ENCODE measurements at regions not wholly inside any gene's neighbourhood (a gene's known extent, or its start where the extent isn't known, plus 50 kb on each side); places are given as distances from the start of the nearest gene placed in this dataset.

DNA sequence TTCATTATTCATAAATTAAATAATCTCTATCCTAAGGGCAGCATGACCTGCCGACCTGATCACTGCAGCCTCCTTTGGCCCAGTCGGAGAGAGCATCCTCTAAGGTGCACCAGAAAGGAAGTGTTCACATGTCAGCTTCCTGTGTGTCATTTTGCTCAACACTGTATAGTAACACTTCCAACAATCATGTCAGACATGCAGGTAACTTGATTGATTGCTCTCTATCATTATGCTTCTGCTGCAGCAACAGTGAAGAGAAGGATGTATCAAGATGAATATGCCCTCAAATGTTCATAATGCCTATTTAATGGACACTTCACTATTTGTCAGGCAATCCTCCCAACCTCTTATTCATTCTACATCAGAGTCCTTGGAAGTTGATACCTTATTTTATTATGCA, 332.3 kb downstream of the CDH7 start:
- Histone ChIP-seq H3K27me3 (no peaks in the 10 kb centered on the region), H3K4me3 (no peak overlapping the region), H3K27ac (no peak overlapping the region), H3K9me3 (peaks cover 0 to 4% (median 0%) of the 10 kb centered on the region in 4 donors), H3K36me3 (no peaks in the 10 kb centered on the region), H3K4me1 (no peaks in the 10 kb centered on the region)
- TF ChIP-seq, protein P1, sequence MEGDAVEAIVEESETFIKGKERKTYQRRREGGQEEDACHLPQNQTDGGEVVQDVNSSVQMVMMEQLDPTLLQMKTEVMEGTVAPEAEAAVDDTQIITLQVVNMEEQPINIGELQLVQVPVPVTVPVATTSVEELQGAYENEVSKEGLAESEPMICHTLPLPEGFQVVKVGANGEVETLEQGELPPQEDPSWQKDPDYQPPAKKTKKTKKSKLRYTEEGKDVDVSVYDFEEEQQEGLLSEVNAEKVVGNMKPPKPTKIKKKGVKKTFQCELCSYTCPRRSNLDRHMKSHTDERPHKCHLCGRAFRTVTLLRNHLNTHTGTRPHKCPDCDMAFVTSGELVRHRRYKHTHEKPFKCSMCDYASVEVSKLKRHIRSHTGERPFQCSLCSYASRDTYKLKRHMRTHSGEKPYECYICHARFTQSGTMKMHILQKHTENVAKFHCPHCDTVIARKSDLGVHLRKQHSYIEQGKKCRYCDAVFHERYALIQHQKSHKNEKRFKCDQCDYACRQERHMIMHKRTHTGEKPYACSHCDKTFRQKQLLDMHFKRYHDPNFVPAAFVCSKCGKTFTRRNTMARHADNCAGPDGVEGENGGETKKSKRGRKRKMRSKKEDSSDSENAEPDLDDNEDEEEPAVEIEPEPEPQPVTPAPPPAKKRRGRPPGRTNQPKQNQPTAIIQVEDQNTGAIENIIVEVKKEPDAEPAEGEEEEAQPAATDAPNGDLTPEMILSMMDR (IDR thresholded peaks at IDR 0.05) = no peak
- TF ChIP-seq POLR2AphosphoS5 (IDR thresholded peaks at IDR 0.05) = no peak
- no peak for TF ChIP-seq EP300 (IDR thresholded peaks at IDR 0.05)
- TF ChIP-seq POLR2A (IDR thresholded peaks at IDR 0.05) = no peak
- 79 to 94% (median 87%) methylated on average over 2 of the region's 2 CpGs for WGBS, 5 donors
- intact Hi-C loops (cut with DNase I; ENCODE audit: low total_unique reads) = no loop called here
- DNase-seq = no peak

DNA sequence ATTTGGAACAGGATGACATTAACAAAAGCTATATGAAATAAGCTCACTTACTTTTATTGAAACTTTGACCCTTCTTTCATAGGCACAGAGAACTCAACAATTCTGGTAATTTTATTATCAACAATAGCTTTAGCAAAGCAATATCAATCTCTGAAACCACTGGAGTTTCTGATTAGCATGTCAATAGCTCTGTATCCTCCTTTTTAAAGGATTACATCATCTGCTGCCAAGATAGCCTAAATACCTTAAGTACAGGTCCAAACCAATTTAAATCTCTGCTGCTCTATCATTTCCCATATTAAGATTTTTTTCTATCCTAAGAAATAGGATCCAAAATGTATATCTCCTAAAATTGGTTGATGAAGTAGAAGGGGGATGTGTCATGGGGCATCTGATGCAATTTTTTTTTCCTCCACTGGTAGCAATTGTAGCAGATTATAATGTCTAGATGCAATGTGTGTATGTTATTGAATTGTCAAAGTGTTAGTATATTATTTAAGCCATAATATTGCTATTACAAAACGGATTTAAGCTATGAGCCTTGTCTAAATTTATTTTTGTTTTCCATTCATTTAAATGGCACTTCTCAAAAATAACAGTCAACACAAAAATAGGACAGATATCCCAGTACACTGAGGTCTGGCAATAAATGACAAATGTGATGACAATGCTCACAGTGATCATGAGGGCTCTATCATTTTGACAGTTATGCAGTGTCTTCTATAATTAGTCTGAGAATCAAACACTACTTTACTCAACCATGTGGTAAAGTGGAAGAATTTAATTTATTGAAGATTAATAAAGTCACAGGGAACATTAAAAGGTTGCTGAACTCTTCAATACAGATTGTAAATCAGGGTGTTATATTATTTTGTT, 328.4 kb downstream of the CDH7 start:
- H3K27ac ChIP-seq = no peak overlapping the region

DNA sequence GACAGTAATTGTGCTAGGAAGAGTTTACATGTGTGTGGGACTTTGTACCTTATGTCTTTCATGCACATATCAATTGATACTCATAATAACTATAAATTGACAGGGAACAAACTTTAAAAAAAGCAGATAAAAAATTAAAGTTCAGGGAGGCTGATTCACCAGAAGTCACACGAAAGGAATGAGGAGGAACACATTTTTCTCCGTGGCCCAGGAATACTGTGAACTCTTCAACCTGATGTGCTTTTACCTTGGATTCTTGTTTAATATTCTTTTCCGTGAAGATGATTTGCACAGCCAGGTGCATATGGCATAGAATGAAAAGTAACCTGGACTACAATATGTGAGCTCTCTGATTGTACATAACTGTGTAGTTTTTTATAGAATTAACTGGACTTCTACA, 326.3 kb downstream of the CDH7 start:
- H3K4me1 ChIP-seq = no peaks in the 10 kb centered on the region
- WGBS, 5 donors = 57 to 86% (median 79%) methylated on average over 3 of the region's 3 CpGs
- TF ChIP-seq, protein P1 (IDR thresholded peaks at IDR 0.05) = no peak
- TF ChIP-seq EP300 (IDR thresholded peaks at IDR 0.05) = no peak
- TF ChIP-seq POLR2A (IDR thresholded peaks at IDR 0.05) = no peak
- no peak for TF ChIP-seq POLR2AphosphoS5 (IDR thresholded peaks at IDR 0.05)
- intact Hi-C loops (cut with DNase I; ENCODE audit: low total_unique reads) = no loop called here
- H3K36me3 ChIP-seq = no peaks in the 10 kb centered on the region
- H3K4me3 ChIP-seq = no peak overlapping the region
- no peak for DNase-seq
- H3K9me3 ChIP-seq = peaks cover 0 to 20% (median 12%) of the 10 kb centered on the region in 4 donors
- no peaks in the 10 kb centered on the region for H3K27me3 ChIP-seq
- H3K27ac ChIP-seq = no peak overlapping the region

More for the DNA sequence above, 328.4 kb downstream of the CDH7 start:
- intact Hi-C loops (cut with DNase I; ENCODE audit: low total_unique reads) = no loop called here
- H3K27me3 ChIP-seq = no peaks in the 10 kb centered on the region
- no peaks in the 10 kb centered on the region for H3K4me1 ChIP-seq
- TF ChIP-seq, protein P1 (IDR thresholded peaks at IDR 0.05) = no peak
- TF ChIP-seq EP300 (IDR thresholded peaks at IDR 0.05) (no peak), POLR2AphosphoS5 (IDR thresholded peaks at IDR 0.05) (no peak), POLR2A (IDR thresholded peaks at IDR 0.05) (no peak)
- no peak overlapping the region for H3K4me3 ChIP-seq
- no peaks in the 10 kb centered on the region for H3K36me3 ChIP-seq
- 14 to 45% (median 26%) methylated on average over 1 of the region's 1 CpG for WGBS, 5 donors
- H3K9me3 ChIP-seq = peaks cover 0 to 9% (median 3%) of the 10 kb centered on the region in 4 donors
- DNase-seq = no peak

GRCh38 chr18:66066191-66066590, 315.4 kb downstream of the CDH7 start:
- Histone ChIP-seq H3K36me3 (no peaks in the 10 kb centered on the region), H3K4me1 (no peaks in the 10 kb centered on the region)
- intact Hi-C loops (cut with DNase I; ENCODE audit: low total_unique reads) = no loop called here

More at GRCh38 chr18:66066191-66066590, 315.4 kb downstream of the CDH7 start:
- 76 to 89% (median 87%) methylated on average over 2 of the region's 2 CpGs for WGBS, 5 donors
- TF ChIP-seq, protein P1 (IDR thresholded peaks at IDR 0.05) = no peak
- TF ChIP-seq POLR2A (IDR thresholded peaks at IDR 0.05) = no peak
- no peak for TF ChIP-seq EP300 (IDR thresholded peaks at IDR 0.05)
- TF ChIP-seq POLR2AphosphoS5 (IDR thresholded peaks at IDR 0.05) = no peak
- Histone ChIP-seq H3K4me3 (no peak overlapping the region), H3K9me3 (no peaks in the 10 kb centered on the region), H3K27me3 (no peaks in the 10 kb centered on the region), H3K27ac (no peak overlapping the region)
- DNase-seq = no peak
